Aorta (tissue), 5 donors: ENCODE measurements at regions not wholly inside any gene's neighbourhood (a gene's known extent, or its start where the extent isn't known, plus 50 kb on each side); places are given as distances from the start of the nearest gene placed in this dataset.

ENCODE experiments used
- ATAC-seq: fragments of 200-7000 bp; cut with Tn5 transposase; one replicate; pipeline ENCODE4 v1.9.1; 2022; ENCODE audit warnings: moderate library complexity; ENCODE audit not compliant: low FRiP score
- DNase-seq, 2 donors: peaks; one replicate each; pipeline ENCODE4 v3.0.0-alpha.2; 2020
- H3K27ac ChIP-seq, 2 donors: one replicate each; pipeline ENCODE4 v1.5.1; 2013; ENCODE audit warnings: low read length in 2 of 2, mild to moderate bottlenecking in 2 of 2, moderate library complexity in 2 of 2, control low read depth in 1 of 2, inconsistent platforms in 1 of 2, low read depth in 1 of 2
- H3K27me3 ChIP-seq, 2 donors: one replicate each; pipeline ENCODE4 v1.6.1; 2013; ENCODE audit warnings: control low read depth in 1 of 2, low read length in 1 of 2, mild to moderate bottlenecking in 1 of 2, moderate library complexity in 1 of 2; ENCODE audit not compliant: insufficient read depth in 2 of 2, control insufficient read depth in 1 of 2
- H3K36me3 ChIP-seq, 2 donors: one replicate each; pipeline ENCODE4 v1.6.1; 2013; ENCODE audit warnings: control low read depth in 1 of 2, low read length in 1 of 2, mild to moderate bottlenecking in 1 of 2; ENCODE audit not compliant: insufficient read depth in 2 of 2, control insufficient read depth in 1 of 2
- H3K4me1 ChIP-seq, 2 donors: one replicate each; pipeline ENCODE4 v1.6.1; 2013; ENCODE audit warnings: low read length in 2 of 2, control low read depth in 1 of 2, mild to moderate bottlenecking in 1 of 2, moderate library complexity in 1 of 2; ENCODE audit not compliant: insufficient read depth in 2 of 2, control insufficient read depth in 1 of 2
- H3K4me3 ChIP-seq, 2 donors: one replicate each; pipeline ENCODE4 v1.5.1; 2013; ENCODE audit warnings: low read length in 2 of 2, control low read depth in 1 of 2, mild to moderate bottlenecking in 1 of 2
- H3K9me3 ChIP-seq: one replicate; pipeline ENCODE4 v1.6.1; 2013; ENCODE audit warnings: mild to moderate bottlenecking, low read length; ENCODE audit not compliant: control insufficient read depth
- WGBS, 2 donors: extraction: QIAGEN DNeasy Blood & Tissue Kit; methylation state at CpG; one replicate each; pipeline ENCODE4 v1.1.7; 2013; 5-methylcytosine and 5-hydroxymethylcytosine counted together
- intact Hi-C, 2 donors: fragments of 100-400 bp; cut with DNase I; formaldehyde crosslinking; loops; one replicate each; pipeline versions ENCODE4 v1.14.2 to v1.15.0; 2022
- donor health status: healthy with polysubstance abuse.
- donor health status: Bipolar disorder and iron deficiency.
- donor health status: DM: no; HTN: no; CAD: no.
- donor health status: DM: no; HTN: no; CAD: no.
- donor health status: DM: yes; HTN: yes; CAD: no.

- H3K9me3 ChIP-seq = no peaks in the 10 kb centered on the region
- DNase-seq (no peak), ATAC-seq (no peak)
- H3K36me3 ChIP-seq = no peaks in the 10 kb centered on the region
- no peak overlapping the region for H3K4me3 ChIP-seq
- H3K27me3 ChIP-seq = no peaks in the 10 kb centered on the region
- 60 to 89% methylated on average over 2 of the region's 2 CpGs for WGBS, 2 donors
- intact Hi-C loops = no loop called here
- H3K4me1 ChIP-seq = no peaks in the 10 kb centered on the region
- H3K27ac ChIP-seq = no peak overlapping the region
Measured at GRCh38 chrX:125826080-125826479, 340.0 kb downstream of the DCAF12L2 start.

- WGBS, 2 donors = 86 to 91% methylated on average over 6 of the region's 6 CpGs
- H3K4me3 ChIP-seq = no peak overlapping the region
- no peaks in the 10 kb centered on the region for H3K27me3 ChIP-seq
- H3K36me3 ChIP-seq = no peaks in the 10 kb centered on the region
- no peak overlapping the region for H3K27ac ChIP-seq
- DNase-seq (peak in 1 of 2 donors; percentile 26), ATAC-seq (no peak)
- intact Hi-C loops = no loop called here
- H3K4me1 ChIP-seq = no peaks in the 10 kb centered on the region
- H3K9me3 ChIP-seq = no peaks in the 10 kb centered on the region
Measured at GRCh38 chrX:125826774-125827451, 339.2 kb downstream of the DCAF12L2 start.

- intact Hi-C loops = no loop called here
- H3K9me3 ChIP-seq = no peaks in the 10 kb centered on the region
- no peaks in the 10 kb centered on the region for H3K36me3 ChIP-seq
- DNase-seq = no peak
- H3K4me1 ChIP-seq = no peaks in the 10 kb centered on the region
- ATAC-seq = no peak
- WGBS, 2 donors = 56 to 63% methylated on average over 1 of the region's 1 CpG
- H3K4me3 ChIP-seq = no peak overlapping the region
- no peak overlapping the region for H3K27ac ChIP-seq
- H3K27me3 ChIP-seq = no peaks in the 10 kb centered on the region
Measured at GRCh38 chrX:125846271-125846670, 319.8 kb downstream of the DCAF12L2 start.

- no peak overlapping the region for H3K27ac ChIP-seq
- DNase-seq (no peak), ATAC-seq (no peak)
- H3K9me3 ChIP-seq = no peaks in the 10 kb centered on the region
- H3K4me3 ChIP-seq = no peak overlapping the region
- H3K27me3 ChIP-seq = no peaks in the 10 kb centered on the region
- H3K4me1 ChIP-seq = no peaks in the 10 kb centered on the region
- intact Hi-C loops = no loop called here
- no peaks in the 10 kb centered on the region for H3K36me3 ChIP-seq
Measured at GRCh38 chrX:125850693-125851092, 315.4 kb downstream of the DCAF12L2 start.

GRCh38 chrX:125883169-125883568 lies 282.9 kb downstream of the DCAF12L2 start:
- ATAC-seq (no peak), DNase-seq (no peak)
- Histone ChIP-seq H3K36me3 (no peaks in the 10 kb centered on the region), H3K4me3 (no peak overlapping the region), H3K4me1 (no peaks in the 10 kb centered on the region), H3K27ac (no peak overlapping the region), H3K9me3 (peaks cover 2% of the 10 kb centered on the region), H3K27me3 (no peaks in the 10 kb centered on the region)
- intact Hi-C loops = no loop called here
- WGBS, 2 donors = 51 to 78% methylated on average over 2 of the region's 2 CpGs

- Histone ChIP-seq H3K4me1 (no peaks in the 10 kb centered on the region), H3K36me3 (no peaks in the 10 kb centered on the region), H3K9me3 (no peaks in the 10 kb centered on the region), H3K27ac (no peak overlapping the region), H3K4me3 (no peak overlapping the region), H3K27me3 (no peaks in the 10 kb centered on the region)
- intact Hi-C loops = no loop called here
- ATAC-seq (no peak), DNase-seq (no peak)
- 52 to 62% methylated on average over 4 of the region's 4 CpGs for WGBS, 2 donors
Measured at GRCh38 chrX:125894947-125895346, 271.1 kb downstream of the DCAF12L2 start.

- Histone ChIP-seq H3K9me3 (no peaks in the 10 kb centered on the region), H3K4me1 (no peaks in the 10 kb centered on the region), H3K36me3 (no peaks in the 10 kb centered on the region), H3K27ac (no peak overlapping the region), H3K27me3 (no peaks in the 10 kb centered on the region), H3K4me3 (no peak overlapping the region)
- WGBS, 2 donors = 71 to 80% methylated on average over 3 of the region's 3 CpGs
- DNase-seq = no peak
- ATAC-seq = no peak
- intact Hi-C loops = no loop called here
Measured at GRCh38 chrX:125895518-125895917, 270.6 kb downstream of the DCAF12L2 start.

GRCh38 chrX:125926295-125926694 lies 239.8 kb downstream of the DCAF12L2 start:
- 88 to 90% methylated on average over 4 of the region's 4 CpGs for WGBS, 2 donors
- DNase-seq (no peak), ATAC-seq (no peak)
- Histone ChIP-seq H3K27ac (no peak overlapping the region), H3K27me3 (no peaks in the 10 kb centered on the region), H3K4me1 (no peaks in the 10 kb centered on the region), H3K9me3 (no peaks in the 10 kb centered on the region), H3K4me3 (no peak overlapping the region), H3K36me3 (no peaks in the 10 kb centered on the region)
- intact Hi-C loops = no loop called here

GRCh38 chrX:125940985-125941384 lies 225.1 kb downstream of the DCAF12L2 start:
- no peak overlapping the region for H3K4me3 ChIP-seq
- no peaks in the 10 kb centered on the region for H3K9me3 ChIP-seq
- no peak overlapping the region for H3K27ac ChIP-seq
- no peak for ATAC-seq
- 74 to 82% methylated on average over 1 of the region's 1 CpG for WGBS, 2 donors
- no peaks in the 10 kb centered on the region for H3K27me3 ChIP-seq
- no peaks in the 10 kb centered on the region for H3K4me1 ChIP-seq
- no peaks in the 10 kb centered on the region for H3K36me3 ChIP-seq
- intact Hi-C loops = no loop called here
- DNase-seq = no peak
